ENCODE measurements at regions not wholly inside any gene's neighbourhood (a gene's known extent, or its start where the extent isn't known, plus 50 kb on each side); places are given as distances from the start of the nearest gene placed in this dataset.

- ChIA-PET CTCF (no interaction called here), POLR2A (ENCODE audit: low non-redundant PET) (no interaction called here)
- no peak overlapping the region for H3K27ac ChIP-seq
- no peak for TF ChIP-seq CTCF (conservative IDR thresholded peaks at IDR 0.05; ENCODE audit: low read depth)
- DNase-seq (ENCODE audit: low spot score) = no peak
Observed at GRCh38 chr2:236852100-236852976, 233.4 kb upstream of the COPS8 start.

GRCh38 chr2:236852977-236853374, 232.7 kb upstream of the COPS8 start:
- CTCF ChIA-PET = no interaction called here
- no peak overlapping the region for H3K27ac ChIP-seq
- no peak for TF ChIP-seq CTCF (conservative IDR thresholded peaks at IDR 0.05; ENCODE audit: low read depth)
- POLR2A ChIA-PET (ENCODE audit: low non-redundant PET) = no interaction called here
- no peak for DNase-seq (ENCODE audit: low spot score)

GRCh38 chr2:236853585-236854051, 232.1 kb upstream of the COPS8 start:
- no peak for TF ChIP-seq CTCF (conservative IDR thresholded peaks at IDR 0.05; ENCODE audit: low read depth)
- no peak for DNase-seq (ENCODE audit: low spot score)
- H3K27ac ChIP-seq = no peak overlapping the region
- POLR2A ChIA-PET (ENCODE audit: low non-redundant PET) = no interaction called here
- CTCF ChIA-PET = no interaction called here

GRCh38 chr2:236855176-236855865, 230.4 kb upstream of the COPS8 start:
- ChIA-PET POLR2A (ENCODE audit: low non-redundant PET) (no interaction called here), CTCF (no interaction called here)
- DNase-seq (ENCODE audit: low spot score) = no peak
- TF ChIP-seq CTCF (conservative IDR thresholded peaks at IDR 0.05; ENCODE audit: low read depth) = no peak
- no peak overlapping the region for H3K27ac ChIP-seq

- DNase-seq (ENCODE audit: low spot score) = no peak
- no peak overlapping the region for H3K27ac ChIP-seq
- no peak for TF ChIP-seq CTCF (conservative IDR thresholded peaks at IDR 0.05; ENCODE audit: low read depth)
- ChIA-PET POLR2A (ENCODE audit: low non-redundant PET) (no interaction called here), CTCF (no interaction called here)
Observed at GRCh38 chr2:236855866-236856847, 229.5 kb upstream of the COPS8 start.

- no peak overlapping the region for H3K27ac ChIP-seq
- POLR2A ChIA-PET (ENCODE audit: low non-redundant PET) = no interaction called here
- no peak for DNase-seq (ENCODE audit: low spot score)
- CTCF ChIA-PET = no interaction called here
- no peak for TF ChIP-seq CTCF (conservative IDR thresholded peaks at IDR 0.05; ENCODE audit: low read depth)
Observed at GRCh38 chr2:236856848-236857235, 228.8 kb upstream of the COPS8 start.
